Cardiac fibroblast (primary cell): ENCODE measurements at regions not wholly inside any gene's neighbourhood (a gene's known extent, or its start where the extent isn't known, plus 50 kb on each side); places are given as distances from the start of the nearest gene placed in this dataset.

Experiments
- DNase-seq, 2 donors: peaks; one replicate each; pipeline versions ENCODE4 v3.0.0 to v3.0.0-alpha.2; 2010; ENCODE audit warnings: low read depth in 2 of 2
- H3K4me3 ChIP-seq, 2 donors: replicated peaks in 1 of 2; 1 replicate in 1 of 2; 2 replicates in 1 of 2; pipeline ENCODE4 v1.5.1; 2011; ENCODE audit warnings: low read depth in 2 of 2, low read length in 2 of 2, mild to moderate bottlenecking in 2 of 2, moderate library complexity in 1 of 2
- TF ChIP-seq, protein P1 (sequence below): IDR thresholded peaks from one replicate; pipeline ENCODE4 v1.5.1; 2011; ENCODE audit warnings: low read depth, mild to moderate bottlenecking, low read length, inconsistent platforms

DNA sequence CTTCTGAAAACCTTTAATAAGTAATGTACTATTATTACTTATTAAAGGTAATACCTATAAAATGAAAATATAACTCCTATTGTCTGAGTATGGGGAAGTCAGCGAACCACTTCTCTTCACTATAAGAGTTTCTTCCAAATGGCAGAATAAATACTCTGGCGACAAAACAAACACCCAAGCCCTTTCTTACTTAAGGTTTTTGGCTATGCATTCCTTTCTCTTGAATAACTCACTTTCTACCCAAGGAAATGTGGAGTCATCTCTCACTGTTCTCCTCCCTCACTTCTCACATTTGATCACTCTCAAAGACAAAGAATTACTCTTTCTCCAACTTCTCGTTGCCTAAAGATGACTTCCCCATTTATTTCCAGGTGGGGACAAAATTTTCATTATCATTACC is 816.8 kb upstream of the CRIM1 start:
- H3K4me3 ChIP-seq, result no peak overlapping the region
- TF ChIP-seq, protein P1, sequence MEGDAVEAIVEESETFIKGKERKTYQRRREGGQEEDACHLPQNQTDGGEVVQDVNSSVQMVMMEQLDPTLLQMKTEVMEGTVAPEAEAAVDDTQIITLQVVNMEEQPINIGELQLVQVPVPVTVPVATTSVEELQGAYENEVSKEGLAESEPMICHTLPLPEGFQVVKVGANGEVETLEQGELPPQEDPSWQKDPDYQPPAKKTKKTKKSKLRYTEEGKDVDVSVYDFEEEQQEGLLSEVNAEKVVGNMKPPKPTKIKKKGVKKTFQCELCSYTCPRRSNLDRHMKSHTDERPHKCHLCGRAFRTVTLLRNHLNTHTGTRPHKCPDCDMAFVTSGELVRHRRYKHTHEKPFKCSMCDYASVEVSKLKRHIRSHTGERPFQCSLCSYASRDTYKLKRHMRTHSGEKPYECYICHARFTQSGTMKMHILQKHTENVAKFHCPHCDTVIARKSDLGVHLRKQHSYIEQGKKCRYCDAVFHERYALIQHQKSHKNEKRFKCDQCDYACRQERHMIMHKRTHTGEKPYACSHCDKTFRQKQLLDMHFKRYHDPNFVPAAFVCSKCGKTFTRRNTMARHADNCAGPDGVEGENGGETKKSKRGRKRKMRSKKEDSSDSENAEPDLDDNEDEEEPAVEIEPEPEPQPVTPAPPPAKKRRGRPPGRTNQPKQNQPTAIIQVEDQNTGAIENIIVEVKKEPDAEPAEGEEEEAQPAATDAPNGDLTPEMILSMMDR, result no peak
- no peak for DNase-seq

DNA sequence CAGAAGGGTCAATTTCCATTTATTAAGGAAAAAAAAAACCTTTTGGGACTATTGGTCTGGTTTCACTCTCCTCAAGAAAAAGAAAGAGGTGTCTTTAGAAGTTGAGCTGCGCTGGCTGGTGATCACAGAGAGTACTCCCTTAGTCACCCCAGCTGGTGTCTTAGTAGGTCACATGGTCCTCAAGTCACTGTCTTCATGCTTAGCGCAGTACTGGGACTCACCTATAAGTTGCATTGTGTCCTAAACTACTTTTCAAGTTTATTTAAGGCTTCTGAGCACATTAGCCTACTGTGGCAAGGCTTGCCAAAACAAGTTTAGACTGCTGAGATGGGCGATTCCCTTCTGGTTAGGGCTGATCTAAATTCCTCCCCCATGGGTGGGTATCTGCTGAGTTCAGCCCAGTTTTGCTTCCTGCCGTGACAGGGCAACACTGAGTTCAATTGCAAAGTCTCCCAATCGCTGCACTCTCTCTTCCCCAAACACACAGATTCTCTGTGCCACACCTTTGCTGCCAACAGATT is 824.9 kb upstream of the CRIM1 start:
- DNase-seq, result no peak
- TF ChIP-seq, protein P1, result no peak
- no peak overlapping the region for H3K4me3 ChIP-seq

DNA sequence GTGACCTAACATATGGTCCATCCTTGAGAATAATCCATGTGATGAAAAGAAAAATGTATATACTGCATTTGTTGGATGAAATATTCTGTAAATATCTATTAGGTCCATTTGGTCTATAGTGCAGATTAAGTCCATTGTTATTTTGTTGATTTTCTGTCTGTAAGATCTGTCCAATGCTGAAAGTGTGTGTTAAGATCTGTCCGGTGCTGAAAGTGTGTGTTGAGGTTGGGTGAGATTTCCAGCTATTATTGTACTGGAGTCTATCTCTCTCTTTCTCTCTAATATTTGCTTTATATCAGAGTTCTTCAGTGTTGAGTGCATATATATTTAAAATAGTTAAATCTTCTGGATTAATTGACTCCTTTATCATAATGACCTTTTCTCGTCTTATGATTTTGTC is 828.8 kb upstream of the CRIM1 start:
- no peak overlapping the region for H3K4me3 ChIP-seq
- TF ChIP-seq, protein P1, result no peak
- no peak for DNase-seq

DNA sequence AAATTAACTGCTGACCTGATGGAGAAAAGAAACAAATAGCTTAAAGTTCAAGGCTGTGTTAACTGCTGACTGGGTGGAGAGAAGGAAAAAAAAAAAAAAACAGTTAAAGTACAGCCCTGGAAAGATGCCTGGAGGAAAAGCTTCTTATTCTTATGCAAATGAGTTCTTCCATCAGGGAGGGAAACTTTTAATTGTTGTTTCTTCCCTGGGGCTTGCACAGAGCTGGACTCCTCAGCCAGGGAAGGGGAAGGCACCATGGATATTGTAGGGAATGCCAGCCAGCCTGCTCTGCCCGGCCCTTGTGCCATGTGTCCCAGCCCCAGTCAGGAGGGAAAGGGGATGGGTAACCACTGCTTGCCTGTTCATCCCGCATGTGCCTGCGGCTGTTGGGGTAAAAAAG is 833.1 kb upstream of the CRIM1 start:
- no peak overlapping the region for H3K4me3 ChIP-seq
- TF ChIP-seq, protein P1, result no peak

DNA sequence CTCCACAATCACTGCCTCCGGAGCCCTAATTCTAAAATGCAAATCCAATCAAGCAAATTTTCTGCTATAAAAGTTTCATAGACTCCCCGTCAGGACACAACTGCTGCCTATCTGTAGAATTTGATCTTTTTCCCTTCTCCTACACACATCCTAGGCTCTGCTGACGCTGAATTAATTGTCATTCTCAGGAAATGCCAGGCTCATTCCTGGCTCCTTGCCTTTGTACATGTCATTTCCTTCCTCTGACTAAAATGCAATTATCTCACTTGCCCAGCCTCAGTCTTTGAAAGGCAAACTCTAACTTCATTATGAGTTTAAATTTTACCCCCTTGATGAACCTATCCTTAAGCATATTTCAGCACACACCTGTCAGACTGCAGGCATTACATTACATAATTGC is 844.9 kb upstream of the CRIM1 start:
- no peak for DNase-seq
- TF ChIP-seq, protein P1, result no peak

More for the DNA sequence above, 833.1 kb upstream of the CRIM1 start:
- DNase-seq, result no peak

DNA sequence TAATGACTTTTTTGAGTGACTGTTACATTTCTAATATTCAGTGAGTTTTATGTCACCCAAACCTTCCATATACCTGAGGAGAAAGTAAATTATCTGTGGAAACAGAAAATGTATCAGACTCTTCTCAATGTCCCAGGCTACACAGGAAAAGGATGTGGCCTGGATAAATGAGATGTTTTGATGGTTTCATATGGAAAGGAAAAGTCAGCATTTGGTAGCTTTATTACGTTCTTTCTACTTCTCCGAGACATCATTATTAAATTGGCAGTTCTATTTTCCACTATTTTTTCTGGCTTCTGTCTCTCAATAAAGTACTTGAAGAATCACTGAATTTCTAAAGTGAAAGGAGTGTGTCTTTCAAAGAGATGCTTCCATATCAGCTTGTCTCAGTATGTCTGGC is 847.0 kb upstream of the CRIM1 start:
- TF ChIP-seq, protein P1, result no peak
- no peak for DNase-seq

More for the DNA sequence above, 844.9 kb upstream of the CRIM1 start:
- H3K4me3 ChIP-seq, result no peak overlapping the region

DNA sequence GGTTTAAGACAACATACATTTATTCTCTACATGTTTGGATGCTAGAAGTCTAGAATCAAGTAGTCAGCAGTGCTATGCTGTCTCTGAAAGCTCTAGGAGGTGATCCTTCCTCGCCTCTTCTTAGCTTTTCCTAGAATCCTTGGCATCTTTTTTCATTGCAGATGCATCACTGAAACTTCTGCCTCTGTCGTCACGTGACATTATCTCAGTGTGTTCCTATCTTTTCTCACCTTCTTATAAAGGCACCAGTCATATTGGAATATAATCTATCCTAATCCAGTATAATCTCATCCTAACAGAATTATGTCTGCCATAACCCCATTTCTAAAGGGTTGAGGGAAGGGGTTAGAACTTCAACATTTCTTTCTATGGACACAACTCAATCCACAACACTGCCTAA is 851.2 kb upstream of the CRIM1 start:
- DNase-seq, result no peak
- TF ChIP-seq, protein P1, result no peak

More for the DNA sequence above, 847.0 kb upstream of the CRIM1 start:
- no peak overlapping the region for H3K4me3 ChIP-seq

More for the DNA sequence above, 851.2 kb upstream of the CRIM1 start:
- H3K4me3 ChIP-seq, result no peak overlapping the region
